Fibroblast of lung (primary cell): ENCODE measurements at regions not wholly inside any gene's neighbourhood (a gene's known extent, or its start where the extent isn't known, plus 50 kb on each side); places are given as distances from the start of the nearest gene placed in this dataset.

Experiments used
- EZH2 ChIP-seq: IDR thresholded peaks from 2 replicates; pipeline ENCODE4 v1.5.1; 2012; ENCODE audit warnings: low read length, control low read depth, mild to moderate bottlenecking; ENCODE audit errors: missing control alignments
- TF ChIP-seq, protein P1 (sequence below), 2 donors: IDR thresholded peaks in 1 of 2; conservative IDR thresholded peaks in 1 of 2; 1 replicate in 1 of 2; 2 replicates in 1 of 2; pipeline ENCODE4 v1.5.1; 2011 to 2012; ENCODE audit warnings: low read length in 2 of 2, control low read depth in 1 of 2, inconsistent platforms in 1 of 2, low read depth in 1 of 2, mild to moderate bottlenecking in 1 of 2

DNA sequence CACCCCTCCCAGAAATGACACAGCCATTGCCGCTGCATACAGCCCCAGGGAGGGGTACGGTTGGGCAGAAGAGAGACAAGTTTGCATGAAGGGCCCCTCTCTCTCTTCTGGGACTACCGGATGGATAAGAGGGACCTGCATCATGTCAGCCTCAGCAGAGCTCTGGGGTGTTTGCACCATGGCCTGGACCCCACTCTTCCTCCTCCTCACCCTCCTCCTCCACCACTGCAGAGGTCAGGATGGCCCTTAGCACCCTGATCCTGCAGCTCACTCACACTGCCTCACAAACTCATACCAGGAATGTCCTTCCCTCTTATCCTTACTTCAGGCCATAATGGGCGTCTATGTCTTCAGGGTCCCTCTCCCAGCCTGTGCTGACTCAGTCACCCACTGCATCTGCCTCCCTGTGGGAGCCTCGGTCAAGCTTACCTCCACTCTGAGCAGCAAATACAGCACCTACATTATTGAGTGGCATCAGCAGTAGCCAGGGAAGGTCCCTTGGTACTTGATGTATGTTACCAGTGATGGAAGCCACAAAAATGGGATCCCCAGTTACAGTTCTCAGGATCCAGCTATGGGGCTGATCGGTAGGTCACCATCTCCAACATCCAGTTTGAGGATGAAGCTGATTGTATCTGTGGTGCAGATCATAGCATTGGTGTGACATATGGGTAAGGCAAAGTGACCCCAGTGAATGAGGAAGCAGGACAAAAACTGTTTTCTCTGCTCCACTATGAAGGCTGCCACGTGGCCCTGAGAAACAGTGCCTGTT lies 62.2 kb upstream of the VPREB1 start:
- TF ChIP-seq, protein P1, sequence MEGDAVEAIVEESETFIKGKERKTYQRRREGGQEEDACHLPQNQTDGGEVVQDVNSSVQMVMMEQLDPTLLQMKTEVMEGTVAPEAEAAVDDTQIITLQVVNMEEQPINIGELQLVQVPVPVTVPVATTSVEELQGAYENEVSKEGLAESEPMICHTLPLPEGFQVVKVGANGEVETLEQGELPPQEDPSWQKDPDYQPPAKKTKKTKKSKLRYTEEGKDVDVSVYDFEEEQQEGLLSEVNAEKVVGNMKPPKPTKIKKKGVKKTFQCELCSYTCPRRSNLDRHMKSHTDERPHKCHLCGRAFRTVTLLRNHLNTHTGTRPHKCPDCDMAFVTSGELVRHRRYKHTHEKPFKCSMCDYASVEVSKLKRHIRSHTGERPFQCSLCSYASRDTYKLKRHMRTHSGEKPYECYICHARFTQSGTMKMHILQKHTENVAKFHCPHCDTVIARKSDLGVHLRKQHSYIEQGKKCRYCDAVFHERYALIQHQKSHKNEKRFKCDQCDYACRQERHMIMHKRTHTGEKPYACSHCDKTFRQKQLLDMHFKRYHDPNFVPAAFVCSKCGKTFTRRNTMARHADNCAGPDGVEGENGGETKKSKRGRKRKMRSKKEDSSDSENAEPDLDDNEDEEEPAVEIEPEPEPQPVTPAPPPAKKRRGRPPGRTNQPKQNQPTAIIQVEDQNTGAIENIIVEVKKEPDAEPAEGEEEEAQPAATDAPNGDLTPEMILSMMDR (conservative IDR thresholded peaks at IDR 0.05 in 1 of 2, IDR thresholded peaks at IDR 0.05 in 1 of 2; ENCODE audit: low read depth in 1 of 2, low read length in 2 of 2) = no peak
- TF ChIP-seq EZH2 = no peak
